Erythroblast (primary cell): ENCODE measurements at regions not wholly inside any gene's neighbourhood (a gene's known extent, or its start where the extent isn't known, plus 50 kb on each side); places are given as distances from the start of the nearest gene placed in this dataset.
"Not testable (repeated sequence)": the region's sequence is repeated elsewhere in the genome, so short reads cannot be mapped to it uniquely, and the experiment has no call there.

Source experiments
- DNase-seq, 2 experiments: peaks; one replicate each; lab custom pipeline; 2025; lab: John Stamatoyannopoulos, UW
- GATA1 ChIP-seq: IDR thresholded peaks from 2 replicates; pipeline ENCODE4 v1.6.1; 2011; ENCODE audit warnings: low read depth, mild to moderate bottlenecking, control low read depth, low read length, moderate library complexity
- POLR2A ChIP-seq: IDR thresholded peaks from 2 replicates; pipeline ENCODE4 v1.6.1; 2011; ENCODE audit warnings: mild to moderate bottlenecking, low read length

GRCh38 chr17:13883659-13884058, 185.6 kb upstream of the COX10 start:
- no peak for DNase-seq
- no peak for TF ChIP-seq POLR2A
- TF ChIP-seq GATA1 = no peak

- TF ChIP-seq POLR2A (no peak), GATA1 (no peak)
- DNase-seq = no peak
Observed at GRCh38 chr17:13884347-13884746, 185.0 kb upstream of the COX10 start.

- no peak for TF ChIP-seq POLR2A
- no peak for TF ChIP-seq GATA1
- DNase-seq = no peak
Observed at GRCh38 chr17:13885550-13885949, 183.8 kb upstream of the COX10 start.

- TF ChIP-seq POLR2A (no peak), GATA1 (no peak)
- no peak for DNase-seq
Observed at GRCh38 chr17:13885953-13886889, 183.1 kb upstream of the COX10 start.

GRCh38 chr17:13888056-13888609, 181.2 kb upstream of the COX10 start:
- peak in 1 of 2 experiments; percentile 8 for DNase-seq
- TF ChIP-seq POLR2A (no peak), GATA1 (no peak)

GRCh38 chr17:13908971-13909370, 160.3 kb upstream of the COX10 start:
- not testable (repeated sequence) for DNase-seq

GRCh38 chr17:13909901-13910519, 159.3 kb upstream of the COX10 start:
- TF ChIP-seq POLR2A (no peak), GATA1 (no peak)
- no peak for DNase-seq

GRCh38 chr17:13917634-13918033, 151.7 kb upstream of the COX10 start:
- DNase-seq = no peak
- TF ChIP-seq GATA1 (no peak), POLR2A (no peak)

- TF ChIP-seq POLR2A = no peak
- no peak for TF ChIP-seq GATA1
Observed at GRCh38 chr17:13918247-13918646, 151.1 kb upstream of the COX10 start.

GRCh38 chr17:13919818-13920217, 149.5 kb upstream of the COX10 start:
- no peak for TF ChIP-seq GATA1
- TF ChIP-seq POLR2A = no peak
- DNase-seq = no peak

More at GRCh38 chr17:13918247-13918646, 151.1 kb upstream of the COX10 start:
- no peak for DNase-seq

- no peak for DNase-seq
- TF ChIP-seq POLR2A = no peak
- TF ChIP-seq GATA1 = no peak
Observed at GRCh38 chr17:13920413-13920812, 148.9 kb upstream of the COX10 start.

- TF ChIP-seq GATA1 = no peak
- TF ChIP-seq POLR2A = no peak
- DNase-seq = no peak
Observed at GRCh38 chr17:13921841-13922776, 147.2 kb upstream of the COX10 start.

- DNase-seq = no peak
- TF ChIP-seq GATA1 = no peak
- TF ChIP-seq POLR2A = no peak
Observed at GRCh38 chr17:13922885-13923284, 146.4 kb upstream of the COX10 start.
